ENCODE measurements at regions not wholly inside any gene's neighbourhood (a gene's known extent, or its start where the extent isn't known, plus 50 kb on each side); places are given as distances from the start of the nearest gene placed in this dataset.

DNA sequence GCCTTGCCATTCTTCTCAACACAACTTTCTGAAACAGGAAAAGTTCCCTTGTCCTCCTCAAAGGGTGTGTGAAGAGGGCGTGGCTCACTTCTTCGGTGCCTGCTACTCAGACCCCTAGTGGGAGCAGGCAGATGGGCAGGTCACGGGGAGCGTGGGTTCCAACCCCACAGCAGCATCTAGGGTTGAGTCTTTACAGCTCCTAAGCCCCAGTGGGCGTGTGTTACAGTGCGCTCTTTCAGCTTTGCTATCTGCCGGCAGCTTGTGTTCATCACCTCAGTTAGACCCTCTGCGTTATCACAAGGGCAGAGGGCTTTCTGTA is 57.5 kb upstream of the KLF3 start:
- no peak for DNase-seq

DNA sequence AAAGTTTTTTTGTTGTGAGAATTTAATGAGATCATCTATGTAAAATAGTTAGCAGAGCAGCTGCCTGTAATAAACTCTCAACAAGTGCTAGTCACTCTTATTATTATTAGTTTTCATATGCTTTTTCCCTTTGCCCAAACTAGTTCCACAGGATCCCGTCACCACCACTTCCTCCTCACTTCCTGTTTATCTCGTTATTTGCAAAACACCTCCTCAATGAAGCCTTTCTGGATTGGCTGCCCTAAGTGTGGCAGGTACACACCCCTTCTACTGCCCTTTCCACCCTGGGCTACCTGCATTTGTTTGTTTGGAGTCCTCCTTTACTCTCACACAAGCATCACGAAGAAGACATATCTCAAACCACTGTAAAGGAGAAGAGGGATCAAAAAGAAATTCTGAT is 54.4 kb upstream of the KLF3 start:
- DNase-seq: no peak

DNA sequence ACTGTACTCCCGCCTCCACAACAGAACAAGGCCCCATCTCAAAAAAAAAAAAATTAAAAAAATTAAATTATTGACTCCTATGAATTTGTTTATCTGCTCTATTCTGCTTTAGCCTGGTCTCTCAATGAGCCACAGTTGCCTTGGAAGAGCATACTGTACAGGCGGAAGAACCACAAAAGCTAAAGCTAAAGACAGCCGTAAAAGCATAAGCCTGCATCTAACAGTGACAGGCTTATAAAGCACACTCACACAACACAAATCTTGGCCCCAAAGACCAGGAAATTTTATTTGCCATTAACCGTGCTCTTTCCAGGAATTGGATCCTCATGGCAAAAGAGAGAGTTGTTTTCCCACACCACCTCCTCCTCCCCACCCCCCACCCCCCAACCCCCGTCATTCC is 53.5 kb upstream of the KLF3 start:
- DNase-seq: no peak

GRCh38 chr4:38610966-38611431 is 53.0 kb upstream of the KLF3 start:
- DNase-seq: no peak

- no peak for DNase-seq
These were observed 52.3 kb upstream of the KLF3 start for GRCh38 chr4:38611676-38612075.

GRCh38 chr4:38612646-38613414 is 51.2 kb upstream of the KLF3 start:
- peak; percentile 25 for DNase-seq

Data from fibroblast of upper back skin (primary cell).